ENCODE measurements at regions not wholly inside any gene's neighbourhood (a gene's known extent, or its start where the extent isn't known, plus 50 kb on each side); places are given as distances from the start of the nearest gene placed in this dataset.

- no peak for DNase-seq (ENCODE audit: low read depth, low spot score)
Measured at GRCh38 chr9:16236882-16237281, 633.6 kb downstream of the BNC2 start.

DNA sequence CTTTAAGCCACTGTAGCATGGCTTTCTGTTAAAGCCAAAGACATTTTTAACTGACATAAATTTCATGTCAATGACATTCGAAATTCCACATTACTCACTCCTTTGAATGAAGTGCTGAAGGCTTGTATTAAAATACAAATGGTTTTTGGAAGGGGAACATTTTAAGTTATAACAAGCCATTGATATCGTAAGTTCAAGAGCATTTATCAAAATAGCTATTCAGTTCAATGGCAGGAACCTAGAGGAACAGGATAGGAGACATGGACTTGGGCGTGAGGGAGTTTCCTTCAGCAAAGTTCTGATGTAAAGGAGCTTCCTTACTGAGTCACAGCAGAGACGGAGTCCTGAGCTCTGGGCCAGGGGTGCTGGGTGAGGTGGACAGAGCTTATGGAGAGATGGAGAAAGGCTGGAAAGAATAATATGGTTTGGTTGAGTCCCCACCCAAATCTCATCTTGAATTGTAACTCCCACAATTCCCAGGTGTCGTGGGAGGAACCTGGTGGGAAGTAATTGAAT, 631.8 kb downstream of the BNC2 start:
- no peak for DNase-seq (ENCODE audit: low read depth, low spot score)

DNA sequence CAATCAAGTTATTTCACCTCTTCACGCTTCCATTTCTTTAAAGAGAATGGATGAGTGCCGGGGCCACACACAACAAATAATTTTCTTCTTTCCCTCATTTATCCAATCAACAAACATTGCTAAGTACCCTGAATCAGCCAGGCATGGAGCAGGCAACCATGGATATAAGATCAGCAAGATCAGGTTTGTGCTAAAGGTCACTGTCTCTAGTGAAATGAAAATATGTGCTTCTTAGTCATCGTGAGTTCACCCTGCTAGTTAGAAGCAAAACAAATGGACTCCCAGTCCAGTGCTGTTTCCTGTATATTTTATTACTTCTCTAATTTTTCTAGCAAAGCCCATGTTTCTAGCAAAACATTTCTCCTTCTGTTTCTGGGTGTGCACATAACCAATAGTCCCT, 629.2 kb downstream of the BNC2 start:
- no peak for DNase-seq (ENCODE audit: low read depth, low spot score)

DNA sequence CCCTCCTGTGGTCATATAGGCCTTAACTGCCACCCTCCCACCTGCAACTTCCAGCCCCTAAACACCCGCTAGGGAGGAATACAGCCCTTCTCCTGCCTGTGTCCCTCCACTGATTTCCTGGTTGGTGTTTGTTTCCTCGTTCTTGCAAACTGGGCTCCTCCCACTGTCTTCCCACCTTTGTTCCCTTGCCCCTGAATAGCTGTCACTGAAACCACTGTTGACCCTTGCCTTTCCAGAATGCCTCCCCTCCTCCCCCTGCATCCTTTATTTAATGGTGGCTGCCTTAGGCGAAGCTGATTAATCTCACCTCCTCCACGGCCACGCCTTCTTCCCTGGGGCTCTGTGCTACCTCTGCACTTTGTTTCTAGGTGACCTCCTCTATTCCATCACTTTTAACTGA, 626.7 kb downstream of the BNC2 start:
- DNase-seq (ENCODE audit: low read depth, low spot score) = no peak

GRCh38 chr9:16245756-16246440, 624.6 kb downstream of the BNC2 start:
- DNase-seq (ENCODE audit: low read depth, low spot score) = no peak

GRCh38 chr9:16246785-16247184, 623.7 kb downstream of the BNC2 start:
- no peak for DNase-seq (ENCODE audit: low read depth, low spot score)

DNA sequence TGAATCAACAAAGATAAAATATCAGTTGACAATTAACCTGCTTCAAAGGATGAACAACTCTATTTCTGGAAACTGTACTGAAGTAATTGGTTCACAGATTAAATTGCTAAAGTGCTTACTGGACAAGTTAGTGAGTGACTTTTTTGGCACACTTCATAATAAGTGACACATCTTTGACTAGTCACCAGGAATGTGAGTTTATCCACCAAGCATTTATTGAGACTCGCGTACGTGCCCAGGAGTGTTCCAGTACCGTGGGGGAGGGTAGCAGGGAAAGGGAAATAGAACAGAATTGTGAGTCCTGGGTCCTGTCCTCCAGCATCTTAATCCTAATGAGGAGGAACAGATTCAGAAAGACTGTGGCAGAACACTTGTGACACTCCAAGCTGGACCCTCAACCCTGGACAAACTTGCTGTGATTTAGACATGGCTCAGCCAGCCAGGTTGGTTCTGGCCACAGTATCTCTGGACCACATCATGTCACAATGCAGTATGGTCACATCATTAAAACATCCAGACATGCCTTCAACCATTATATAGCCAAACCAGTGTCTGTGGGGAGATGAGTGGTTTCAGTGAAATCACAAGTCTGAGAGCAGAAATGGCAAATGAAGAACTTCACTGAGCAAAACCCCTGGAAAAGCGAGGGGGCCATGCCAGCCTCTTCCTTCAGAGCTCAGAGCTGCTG, 623.1 kb downstream of the BNC2 start:
- no peak for DNase-seq (ENCODE audit: low read depth, low spot score)

DNA sequence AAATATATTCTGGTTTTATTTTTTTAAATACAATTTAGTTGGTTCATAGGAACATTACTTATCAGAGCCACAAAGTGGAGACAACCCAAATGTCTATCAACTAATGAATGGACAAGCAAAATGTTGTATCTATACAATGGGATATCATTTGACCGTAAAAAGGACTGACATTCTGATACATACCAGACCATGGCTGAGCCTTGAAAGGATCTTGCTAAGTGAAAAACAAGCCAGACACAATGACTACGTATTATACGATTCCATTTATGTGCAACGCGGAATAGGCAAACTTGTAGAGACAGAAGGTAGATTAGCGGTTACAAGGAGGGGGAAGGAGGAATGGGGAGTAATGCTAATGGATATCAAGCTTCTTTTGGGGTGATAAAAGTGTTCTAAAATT, 621.6 kb downstream of the BNC2 start:
- DNase-seq (ENCODE audit: low read depth, low spot score) = no peak

DNA sequence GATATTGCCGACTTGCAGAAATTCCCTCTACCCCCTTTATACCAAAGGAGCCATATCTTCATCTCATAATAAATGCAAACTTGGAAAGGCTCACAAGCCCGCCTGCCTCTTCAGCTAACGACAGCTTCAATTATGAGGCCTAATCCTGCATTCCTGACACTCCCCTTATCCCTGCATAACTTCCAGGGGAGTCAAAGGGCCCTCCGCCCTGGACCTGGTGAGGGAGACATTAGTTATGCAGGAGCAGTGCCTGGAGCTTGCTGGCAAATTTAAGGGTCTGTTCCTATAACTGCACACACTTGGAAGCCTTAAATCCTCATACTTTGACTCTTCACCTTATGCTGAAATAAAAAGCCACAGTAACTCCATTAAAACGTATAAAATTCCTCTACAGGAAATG, 617.9 kb downstream of the BNC2 start:
- DNase-seq (ENCODE audit: low read depth, low spot score) = no peak

GRCh38 chr9:16254674-16255073, 615.8 kb downstream of the BNC2 start:
- no peak for DNase-seq (ENCODE audit: low read depth, low spot score)

DNA sequence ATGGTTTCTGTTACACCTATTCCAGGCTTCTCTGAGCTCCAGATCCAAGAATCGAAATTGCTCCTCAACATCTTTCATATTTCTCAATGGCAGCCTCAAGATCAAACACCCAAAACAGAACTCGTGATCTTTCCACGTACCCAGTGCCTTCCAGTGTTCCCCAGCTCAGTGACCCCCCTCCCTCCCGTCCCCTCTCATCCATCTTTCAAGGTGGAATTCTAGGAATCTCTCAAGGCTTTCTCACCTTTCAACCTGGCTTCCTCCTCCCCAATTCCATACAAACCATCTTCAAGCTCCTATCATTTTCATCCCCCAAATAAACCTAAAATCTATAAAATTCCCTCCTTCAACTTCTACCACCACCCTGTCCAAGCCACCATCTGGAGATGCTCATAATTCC, 615.3 kb downstream of the BNC2 start:
- no peak for DNase-seq (ENCODE audit: low read depth, low spot score)

DNA sequence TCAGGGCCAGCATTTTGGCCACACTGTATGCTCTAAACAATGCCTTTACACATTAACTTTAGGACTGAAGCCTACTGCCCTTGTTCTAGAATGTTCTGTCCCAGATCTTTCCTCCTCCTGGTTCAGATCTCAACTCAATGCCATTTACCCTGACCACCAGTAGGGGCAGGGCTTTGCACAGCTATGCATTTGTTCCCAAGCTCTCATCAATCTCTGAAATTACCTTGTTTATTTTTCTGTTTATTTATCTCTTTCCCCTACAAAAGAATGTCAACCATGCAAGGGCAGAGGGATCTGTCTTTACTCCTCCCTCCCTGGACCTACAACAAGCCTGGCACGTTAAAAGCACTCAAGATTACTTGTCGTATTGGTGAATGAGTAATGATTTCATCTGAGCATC, 612.9 kb downstream of the BNC2 start:
- DNase-seq (ENCODE audit: low read depth, low spot score) = no peak

- DNase-seq (ENCODE audit: low read depth, low spot score) = no peak
Measured at GRCh38 chr9:16258191-16258590, 612.3 kb downstream of the BNC2 start.

DNA sequence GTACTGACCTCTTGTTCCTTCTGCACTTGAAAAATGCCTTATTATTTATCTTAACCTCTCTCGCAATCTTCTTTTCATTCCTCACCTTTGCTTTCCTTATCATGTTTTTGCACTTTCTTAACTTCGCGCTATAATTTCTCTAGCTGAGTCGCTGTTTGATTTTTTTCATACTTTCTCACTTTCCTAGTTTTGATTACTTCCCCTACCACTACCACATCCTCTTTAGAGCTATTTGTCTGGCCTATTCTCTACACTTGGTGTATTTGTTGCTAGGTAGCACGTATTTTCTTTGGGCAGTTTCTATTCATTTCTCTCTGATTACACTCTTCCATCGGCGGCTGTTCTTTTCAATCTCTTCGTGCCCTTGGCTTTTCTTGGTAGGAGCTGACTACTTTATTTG, 611.8 kb downstream of the BNC2 start:
- DNase-seq (ENCODE audit: low read depth, low spot score) = no peak

GRCh38 chr9:16262477-16263261, 607.8 kb downstream of the BNC2 start:
- peak; percentile 31 for DNase-seq (ENCODE audit: low read depth, low spot score)

DNA sequence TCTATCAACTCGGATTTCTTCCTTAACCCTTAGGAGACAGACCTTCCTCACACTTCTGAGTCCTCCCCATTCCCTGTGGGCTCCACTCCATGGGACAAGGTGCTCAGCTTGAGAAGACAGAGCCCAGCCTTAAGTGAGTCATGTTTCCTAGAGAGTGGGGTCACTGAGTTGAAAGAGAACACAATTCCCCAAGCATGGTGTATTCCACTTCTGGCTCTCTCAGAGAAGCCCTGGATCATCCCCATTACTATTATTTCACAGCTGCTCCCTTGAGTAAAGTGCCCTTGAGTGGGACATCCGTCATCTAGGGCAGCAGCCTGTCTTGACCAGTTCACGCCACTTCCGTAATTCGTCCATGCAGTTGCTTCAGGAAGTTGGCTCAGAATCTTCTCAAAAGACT, 604.8 kb downstream of the BNC2 start:
- DNase-seq (ENCODE audit: low read depth, low spot score) = no peak

- no peak for DNase-seq (ENCODE audit: low read depth, low spot score)
Measured at GRCh38 chr9:16266648-16267276, 603.7 kb downstream of the BNC2 start.

- DNase-seq (ENCODE audit: low read depth, low spot score) = peak; percentile 96
Measured at GRCh38 chr9:16267281-16268066, 603.0 kb downstream of the BNC2 start.

DNA sequence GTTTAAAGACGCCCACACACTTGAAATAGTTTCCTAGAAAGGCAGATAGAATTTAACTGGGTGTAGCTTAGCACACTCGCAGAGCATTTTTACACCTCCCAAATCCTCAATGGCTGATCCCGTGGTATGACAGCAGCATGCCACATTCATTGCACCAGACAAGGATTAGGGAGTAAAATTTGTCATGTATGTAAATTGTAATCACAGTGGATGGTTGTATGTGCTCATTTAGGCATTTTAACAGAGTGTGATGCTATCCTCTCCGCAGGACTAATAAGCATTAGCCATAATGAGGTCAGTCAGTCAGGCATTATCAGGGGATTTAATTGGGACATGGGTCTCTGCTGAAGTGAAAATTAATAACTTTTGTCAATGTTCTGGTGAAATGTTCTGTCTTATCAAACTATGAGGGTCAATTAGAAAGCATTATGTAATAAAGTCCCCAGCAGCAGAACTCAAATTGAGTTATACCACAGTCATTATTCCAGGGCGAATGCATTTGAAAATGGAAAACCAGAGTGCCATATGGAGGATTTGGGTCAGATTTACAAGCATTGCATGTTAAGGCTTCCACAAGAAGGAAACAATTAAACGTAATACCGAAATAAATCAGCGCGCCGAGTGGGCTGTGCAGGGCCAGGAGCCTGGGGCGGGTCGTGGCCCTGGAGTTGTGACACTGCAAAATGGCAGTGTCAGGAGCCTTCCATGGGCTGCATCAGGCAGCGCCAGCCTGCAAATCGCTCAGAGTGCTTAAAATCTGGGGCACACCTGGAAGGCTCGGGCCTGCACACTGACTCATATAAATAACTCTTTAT, 602.2 kb downstream of the BNC2 start:
- no peak for DNase-seq (ENCODE audit: low read depth, low spot score)

DNA sequence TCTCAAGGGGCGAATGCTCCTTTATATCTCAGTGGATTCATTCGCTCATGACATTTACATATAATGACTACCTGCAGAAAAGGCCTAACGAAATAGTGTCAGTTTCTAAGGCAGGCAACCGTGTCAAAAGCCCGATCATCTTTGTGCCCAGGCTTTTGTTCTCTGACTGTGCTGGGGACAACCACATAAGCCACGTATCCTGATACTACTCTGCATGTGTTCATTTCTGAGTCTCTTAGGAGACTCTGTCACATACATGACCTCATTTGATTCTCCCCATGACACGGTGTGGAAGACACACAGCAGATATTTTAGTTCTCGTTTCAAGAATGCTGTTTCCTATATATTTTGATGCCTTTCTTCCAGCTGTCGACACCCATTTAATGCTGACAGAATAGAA, 598.5 kb downstream of the BNC2 start:
- DNase-seq (ENCODE audit: low read depth, low spot score) = no peak

All from brain pericyte (primary cell).